Activated CD8-positive, alpha-beta memory T cell treated with anti-CD3 and anti-CD28 coated beads, Interleukin-2, amount 10 ng/mL, durations not matched to agents 7 days and 5 days (primary cell): ENCODE measurements at regions not wholly inside any gene's neighbourhood (a gene's known extent, or its start where the extent isn't known, plus 50 kb on each side); places are given as distances from the start of the nearest gene placed in this dataset.
"Not testable (repeated sequence)": the region's sequence is repeated elsewhere in the genome, so short reads cannot be mapped to it uniquely, and the experiment has no call there.

Experiments
- ATAC-seq: fragments of 150-1000 bp; cut with Tn5 transposase; one replicate; pipeline ENCODE4 v1.10.0; 2021; ENCODE audit warnings: moderate library complexity
- CTCF ChIA-PET: fragments of 350-600 bp; sonication (Branson Sonifier 250); formaldehyde crosslinking; loops from one replicate; lab custom pipeline; 2021; ENCODE audit warnings: antibody characterized with exemption; lab: Charles Lee
- DNase-seq: peaks from one replicate; pipeline ENCODE4 v3.0.0-alpha.2; 2020
- H3K27ac Mint-ChIP-seq: one replicate; pipeline ENCODE4 v1.8.0; 2021; ENCODE audit warnings: mild to moderate bottlenecking, mixed read lengths
- H3K27me3 Mint-ChIP-seq: one replicate; pipeline ENCODE4 v1.8.0; 2021; ENCODE audit warnings: mixed read lengths
- H3K36me3 Mint-ChIP-seq: one replicate; pipeline ENCODE4 v1.8.0; 2021; ENCODE audit warnings: mild to moderate bottlenecking, mixed read lengths
- H3K4me1 Mint-ChIP-seq: one replicate; pipeline ENCODE4 v1.8.0; 2021; ENCODE audit warnings: mixed read lengths
- H3K4me3 Mint-ChIP-seq: one replicate; pipeline ENCODE4 v1.8.0; 2021; ENCODE audit warnings: mild to moderate bottlenecking, moderate library complexity, mixed read lengths
- H3K9me3 Mint-ChIP-seq: one replicate; pipeline ENCODE4 v1.8.0; 2022; ENCODE audit warnings: low read depth, mixed read lengths

GRCh38 chr14:34164162-34164864, 213.4 kb upstream of the EGLN3 start:
- CTCF ChIA-PET, result no interaction called here
- Mint-ChIP-seq H3K27ac (no peak overlapping the region), H3K27me3 (peaks cover 2% of the 10 kb centered on the region), H3K4me3 (no peak overlapping the region), H3K4me1 (peaks cover 4% of the 10 kb centered on the region), H3K9me3 (no peaks in the 10 kb centered on the region), H3K36me3 (no peaks in the 10 kb centered on the region)
- DNase-seq (no peak), ATAC-seq (no peak)

- H3K36me3 Mint-ChIP-seq, result no peaks in the 10 kb centered on the region
- no peak for ATAC-seq
- H3K27me3 Mint-ChIP-seq, result peaks cover 2% of the 10 kb centered on the region
- H3K4me1 Mint-ChIP-seq, result peaks cover 4% of the 10 kb centered on the region
- H3K4me3 Mint-ChIP-seq, result no peak overlapping the region
- CTCF ChIA-PET, result no interaction called here
- H3K9me3 Mint-ChIP-seq, result no peaks in the 10 kb centered on the region
- DNase-seq, result no peak
- H3K27ac Mint-ChIP-seq, result no peak overlapping the region
These were observed 210.6 kb upstream of the EGLN3 start for GRCh38 chr14:34161351-34162082.

- no peaks in the 10 kb centered on the region for H3K9me3 Mint-ChIP-seq
- no peak overlapping the region for H3K4me3 Mint-ChIP-seq
- peaks cover under 1% of the 10 kb centered on the region for H3K4me1 Mint-ChIP-seq
- H3K36me3 Mint-ChIP-seq, result no peaks in the 10 kb centered on the region
- ATAC-seq, result no peak
- no peak for DNase-seq
- no peak overlapping the region for H3K27ac Mint-ChIP-seq
- CTCF ChIA-PET, result no interaction called here
- H3K27me3 Mint-ChIP-seq, result peaks cover 2% of the 10 kb centered on the region
These were observed 209.7 kb upstream of the EGLN3 start for GRCh38 chr14:34160619-34161018.

GRCh38 chr14:34157651-34158050, 206.8 kb upstream of the EGLN3 start:
- ATAC-seq (no peak), DNase-seq (no peak)
- Mint-ChIP-seq H3K9me3 (no peaks in the 10 kb centered on the region), H3K27me3 (peaks cover 2% of the 10 kb centered on the region), H3K4me1 (no peaks in the 10 kb centered on the region), H3K36me3 (no peaks in the 10 kb centered on the region), H3K27ac (no peak overlapping the region), H3K4me3 (no peak overlapping the region)
- CTCF ChIA-PET, result no interaction called here

- CTCF ChIA-PET, result no interaction called here
- no peak overlapping the region for H3K4me3 Mint-ChIP-seq
- no peaks in the 10 kb centered on the region for H3K9me3 Mint-ChIP-seq
- ATAC-seq (no peak), DNase-seq (no peak)
- H3K36me3 Mint-ChIP-seq, result no peaks in the 10 kb centered on the region
- no peaks in the 10 kb centered on the region for H3K4me1 Mint-ChIP-seq
- no peak overlapping the region for H3K27ac Mint-ChIP-seq
- no peaks in the 10 kb centered on the region for H3K27me3 Mint-ChIP-seq
These were observed 196.6 kb upstream of the EGLN3 start for GRCh38 chr14:34147461-34147860.

GRCh38 chr14:34140127-34140526, 189.3 kb upstream of the EGLN3 start:
- H3K27me3 Mint-ChIP-seq, result not testable (repeated sequence)

GRCh38 chr14:34139160-34140121, 188.6 kb upstream of the EGLN3 start:
- CTCF ChIA-PET, H3K27ac Mint-ChIP-seq, H3K4me1 Mint-ChIP-seq, H3K36me3 Mint-ChIP-seq, H3K4me3 Mint-ChIP-seq, DNase-seq, ATAC-seq, H3K9me3 Mint-ChIP-seq, H3K27me3 Mint-ChIP-seq: not testable (repeated sequence)

More at GRCh38 chr14:34140127-34140526, 189.3 kb upstream of the EGLN3 start:
- H3K36me3 Mint-ChIP-seq, H3K4me1 Mint-ChIP-seq, H3K27ac Mint-ChIP-seq, DNase-seq, H3K4me3 Mint-ChIP-seq, H3K9me3 Mint-ChIP-seq, ATAC-seq, CTCF ChIA-PET: not testable (repeated sequence)

- ATAC-seq (no peak), DNase-seq (no peak)
- Mint-ChIP-seq H3K9me3 (peaks cover 8% of the 10 kb centered on the region), H3K27ac (no peak overlapping the region), H3K27me3 (no peaks in the 10 kb centered on the region), H3K36me3 (no peaks in the 10 kb centered on the region), H3K4me3 (no peak overlapping the region), H3K4me1 (no peaks in the 10 kb centered on the region)
- CTCF ChIA-PET, result no interaction called here
These were observed 187.3 kb upstream of the EGLN3 start for GRCh38 chr14:34138175-34138574.

GRCh38 chr14:34137001-34137745, 186.3 kb upstream of the EGLN3 start:
- DNase-seq (no peak), ATAC-seq (no peak)
- Mint-ChIP-seq H3K4me1 (no peaks in the 10 kb centered on the region), H3K9me3 (peaks cover 7% of the 10 kb centered on the region), H3K4me3 (no peak overlapping the region), H3K27ac (no peak overlapping the region), H3K27me3 (no peaks in the 10 kb centered on the region), H3K36me3 (no peaks in the 10 kb centered on the region)
- CTCF ChIA-PET, result no interaction called here

- Mint-ChIP-seq H3K4me3 (no peak overlapping the region), H3K27ac (no peak overlapping the region), H3K4me1 (no peaks in the 10 kb centered on the region), H3K36me3 (no peaks in the 10 kb centered on the region), H3K27me3 (no peaks in the 10 kb centered on the region), H3K9me3 (no peaks in the 10 kb centered on the region)
- no peak for ATAC-seq
- no peak for DNase-seq
- CTCF ChIA-PET, result no interaction called here
These were observed 184.6 kb upstream of the EGLN3 start for GRCh38 chr14:34135492-34135891.

GRCh38 chr14:34134484-34134883, 183.6 kb upstream of the EGLN3 start:
- Mint-ChIP-seq H3K36me3 (no peaks in the 10 kb centered on the region), H3K4me3 (no peak overlapping the region), H3K27me3 (no peaks in the 10 kb centered on the region), H3K4me1 (no peaks in the 10 kb centered on the region), H3K27ac (no peak overlapping the region), H3K9me3 (no peaks in the 10 kb centered on the region)
- DNase-seq (no peak), ATAC-seq (no peak)
- CTCF ChIA-PET, result no interaction called here

- H3K4me3 Mint-ChIP-seq, result no peak overlapping the region
- no peaks in the 10 kb centered on the region for H3K4me1 Mint-ChIP-seq
- no peaks in the 10 kb centered on the region for H3K36me3 Mint-ChIP-seq
- DNase-seq, result no peak
- CTCF ChIA-PET, result no interaction called here
- no peaks in the 10 kb centered on the region for H3K27me3 Mint-ChIP-seq
- H3K9me3 Mint-ChIP-seq, result no peaks in the 10 kb centered on the region
- H3K27ac Mint-ChIP-seq, result no peak overlapping the region
- no peak for ATAC-seq
These were observed 179.2 kb upstream of the EGLN3 start for GRCh38 chr14:34129927-34130552.

- no peaks in the 10 kb centered on the region for H3K9me3 Mint-ChIP-seq
- no peaks in the 10 kb centered on the region for H3K4me1 Mint-ChIP-seq
- ATAC-seq, result no peak
- no peak for DNase-seq
- H3K27me3 Mint-ChIP-seq, result no peaks in the 10 kb centered on the region
- H3K27ac Mint-ChIP-seq, result no peak overlapping the region
- H3K36me3 Mint-ChIP-seq, result no peaks in the 10 kb centered on the region
- no peak overlapping the region for H3K4me3 Mint-ChIP-seq
- CTCF ChIA-PET, result no interaction called here
These were observed 177.8 kb upstream of the EGLN3 start for GRCh38 chr14:34128665-34129064.
